Dedifferentiated amniotic fluid mesenchymal stem cell (primary cell): ENCODE measurements at regions not wholly inside any gene's neighbourhood (a gene's known extent, or its start where the extent isn't known, plus 50 kb on each side); places are given as distances from the start of the nearest gene placed in this dataset.

Source experiments
- DNase-seq: peaks from one replicate; pipeline ENCODE4 v3.0.0-alpha.2; 2016; ENCODE audit errors: extremely low spot score

- DNase-seq, result no peak
Observed at GRCh38 chr13:109370496-109370895, 415.9 kb downstream of the IRS2 start.

- no peak for DNase-seq
Observed at GRCh38 chr13:109369353-109370052, 416.9 kb downstream of the IRS2 start.

- no peak for DNase-seq
Observed at GRCh38 chr13:109368230-109368629, 418.2 kb downstream of the IRS2 start.

- DNase-seq, result no peak
Observed at GRCh38 chr13:109366525-109366924, 419.9 kb downstream of the IRS2 start.

GRCh38 chr13:109363431-109363830 lies 423.0 kb downstream of the IRS2 start:
- no peak for DNase-seq

- DNase-seq, result no peak
Observed at GRCh38 chr13:109362616-109363015, 423.8 kb downstream of the IRS2 start.

- DNase-seq, result no peak
Observed at GRCh38 chr13:109361562-109362289, 424.7 kb downstream of the IRS2 start.

- DNase-seq, result no peak
Observed at GRCh38 chr13:109357751-109358471, 428.5 kb downstream of the IRS2 start.

- no peak for DNase-seq
Observed at GRCh38 chr13:109355875-109356434, 430.4 kb downstream of the IRS2 start.

GRCh38 chr13:109355166-109355565 lies 431.2 kb downstream of the IRS2 start:
- no peak for DNase-seq

- no peak for DNase-seq
Observed at GRCh38 chr13:109351236-109351635, 435.1 kb downstream of the IRS2 start.

GRCh38 chr13:109348519-109349258 lies 437.7 kb downstream of the IRS2 start:
- DNase-seq, result no peak

GRCh38 chr13:109346060-109346459 lies 440.3 kb downstream of the IRS2 start:
- DNase-seq, result no peak

GRCh38 chr13:109345433-109345941 lies 440.9 kb downstream of the IRS2 start:
- no peak for DNase-seq

- DNase-seq, result no peak
Observed at GRCh38 chr13:109344552-109345157, 441.7 kb downstream of the IRS2 start.

- DNase-seq, result peak; percentile 72
Observed at GRCh38 chr13:109336730-109337129, 449.7 kb downstream of the IRS2 start.

GRCh38 chr13:109333893-109334651 lies 452.3 kb downstream of the IRS2 start:
- DNase-seq, result no peak

GRCh38 chr13:109332506-109333499 lies 453.6 kb downstream of the IRS2 start:
- DNase-seq, result no peak

- DNase-seq, result no peak
Observed at GRCh38 chr13:109331898-109332297, 454.5 kb downstream of the IRS2 start.
